PC-3 (cell line): ENCODE measurements at regions not wholly inside any gene's neighbourhood (a gene's known extent, or its start where the extent isn't known, plus 50 kb on each side); places are given as distances from the start of the nearest gene placed in this dataset.

ENCODE experiments used
- CTCF ChIP-seq: fragments of 300-600 bp; sonication (generic); conservative IDR thresholded peaks from 2 replicates; pipeline ENCODE4 v1.5.1; 2017; ENCODE audit warnings: antibody characterized with exemption, low read depth, mild to moderate bottlenecking, low read length
- EZH2 ChIP-seq: fragments of 300-600 bp; sonication (generic); IDR thresholded peaks from one replicate; pipeline ENCODE4 v1.6.1; 2017; ENCODE audit warnings: antibody characterized with exemption, mild to moderate bottlenecking, low read length; ENCODE audit not compliant: unreplicated experiment
- EZH2phosphoT487 ChIP-seq: fragments of 300-600 bp; sonication (generic); IDR thresholded peaks from 2 replicates; pipeline ENCODE4 v1.6.1; 2018; ENCODE audit warnings: mild to moderate bottlenecking, antibody characterized with exemption, low read length, borderline replicate concordance

- no peak for TF ChIP-seq CTCF
- no peak for TF ChIP-seq EZH2
- no peak for TF ChIP-seq EZH2phosphoT487
Measured at GRCh38 chr21:27646056-27646455, 679.2 kb upstream of the ADAMTS5 start.
